Thyroid gland (tissue), 4 donors: ENCODE measurements at regions not wholly inside any gene's neighbourhood (a gene's known extent, or its start where the extent isn't known, plus 50 kb on each side); places are given as distances from the start of the nearest gene placed in this dataset.

Experiments
- DNase-seq, 2 donors: peaks; one replicate each; pipeline ENCODE4 v3.0.0-alpha.2; 2019
- H3K27ac ChIP-seq, 3 donors: fragments of 200-600 bp; sonication (generic); 1 replicate in 2 of 3; 2 replicates in 1 of 3; pipeline ENCODE4 v1.5.1; 2016 to 2019; ENCODE audit warnings: mild to moderate bottlenecking in 1 of 3, moderate library complexity in 1 of 3
- H3K27me3 ChIP-seq: fragments of 200-600 bp; sonication (generic); one replicate; pipeline ENCODE4 v1.5.1; 2019
- H3K36me3 ChIP-seq, 2 donors: fragments of 200-600 bp; sonication (generic); one replicate each; pipeline ENCODE4 v1.5.1; 2016 to 2019
- H3K4me1 ChIP-seq, 2 donors: fragments of 200-600 bp; sonication (generic); one replicate each; pipeline ENCODE4 v1.5.1; 2017 to 2019
- H3K4me3 ChIP-seq, 3 donors: fragments of 200-600 bp; sonication (generic); replicated peaks in 1 of 3; 1 replicate in 2 of 3; 2 replicates in 1 of 3; pipeline ENCODE4 v1.5.1; 2016; ENCODE audit warnings: mild to moderate bottlenecking in 1 of 3
- H3K9me3 ChIP-seq: fragments of 200-600 bp; sonication (generic); one replicate; pipeline ENCODE4 v1.5.1; 2017
- POLR2A ChIP-seq, 2 donors: fragments of 450-650 bp; IDR thresholded peaks; one replicate each; pipeline ENCODE4 v1.6.1; 2017; ENCODE audit warnings: antibody characterized with exemption in 2 of 2, mild to moderate bottlenecking in 2 of 2, moderate library complexity in 1 of 2
- WGBS, 2 donors: methylation state at CpG; one replicate each; pipeline ENCODE4 v1.1.5; 2017; 5-methylcytosine and 5-hydroxymethylcytosine counted together
- intact Hi-C: fragments of 100-400 bp; cut with DNase I; formaldehyde crosslinking; loops from one replicate; pipeline ENCODE4 v1.15.1; 2023
- TF ChIP-seq, protein P1 (sequence below), 6 experiments: fragments of 200-600 bp in 3 of 6; fragments of 450-650 bp in 3 of 6; sonication (generic) in 3 of 6; IDR thresholded peaks; one replicate each; pipeline ENCODE4 v1.5.1; 2016 to 2019; ENCODE audit warnings: antibody characterized with exemption in 6 of 6, mild to moderate bottlenecking in 2 of 6, inconsistent platforms in 1 of 6, moderate library complexity in 1 of 6

- H3K4me1 ChIP-seq, result no peaks in the 10 kb centered on the region
- H3K4me3 ChIP-seq, result no peak overlapping the region
- H3K36me3 ChIP-seq, result no peaks in the 10 kb centered on the region
- TF ChIP-seq POLR2A (IDR thresholded peaks at IDR 0.05), result no peak
- TF ChIP-seq, protein P1, sequence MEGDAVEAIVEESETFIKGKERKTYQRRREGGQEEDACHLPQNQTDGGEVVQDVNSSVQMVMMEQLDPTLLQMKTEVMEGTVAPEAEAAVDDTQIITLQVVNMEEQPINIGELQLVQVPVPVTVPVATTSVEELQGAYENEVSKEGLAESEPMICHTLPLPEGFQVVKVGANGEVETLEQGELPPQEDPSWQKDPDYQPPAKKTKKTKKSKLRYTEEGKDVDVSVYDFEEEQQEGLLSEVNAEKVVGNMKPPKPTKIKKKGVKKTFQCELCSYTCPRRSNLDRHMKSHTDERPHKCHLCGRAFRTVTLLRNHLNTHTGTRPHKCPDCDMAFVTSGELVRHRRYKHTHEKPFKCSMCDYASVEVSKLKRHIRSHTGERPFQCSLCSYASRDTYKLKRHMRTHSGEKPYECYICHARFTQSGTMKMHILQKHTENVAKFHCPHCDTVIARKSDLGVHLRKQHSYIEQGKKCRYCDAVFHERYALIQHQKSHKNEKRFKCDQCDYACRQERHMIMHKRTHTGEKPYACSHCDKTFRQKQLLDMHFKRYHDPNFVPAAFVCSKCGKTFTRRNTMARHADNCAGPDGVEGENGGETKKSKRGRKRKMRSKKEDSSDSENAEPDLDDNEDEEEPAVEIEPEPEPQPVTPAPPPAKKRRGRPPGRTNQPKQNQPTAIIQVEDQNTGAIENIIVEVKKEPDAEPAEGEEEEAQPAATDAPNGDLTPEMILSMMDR (IDR thresholded peaks at IDR 0.05), result no peak
- H3K9me3 ChIP-seq, result no peaks in the 10 kb centered on the region
- H3K27me3 ChIP-seq, result no peaks in the 10 kb centered on the region
- WGBS, 2 donors, result 91 to 93% methylated on average over 6 of the region's 6 CpGs
- no peak overlapping the region for H3K27ac ChIP-seq
- intact Hi-C loops, result no loop called here
- DNase-seq, result no peak
Measured at GRCh38 chr2:176592216-176592615, 323.0 kb downstream of the MTX2 start.

GRCh38 chr2:176595986-176596385 is 326.7 kb downstream of the MTX2 start:
- no peaks in the 10 kb centered on the region for H3K36me3 ChIP-seq
- no peaks in the 10 kb centered on the region for H3K4me1 ChIP-seq
- intact Hi-C loops, result no loop called here
- TF ChIP-seq, protein P1 (IDR thresholded peaks at IDR 0.05), result no peak
- TF ChIP-seq POLR2A (IDR thresholded peaks at IDR 0.05), result no peak
- H3K9me3 ChIP-seq, result no peaks in the 10 kb centered on the region
- H3K27me3 ChIP-seq, result no peaks in the 10 kb centered on the region
- H3K4me3 ChIP-seq, result no peak overlapping the region
- no peak overlapping the region for H3K27ac ChIP-seq
- 39 to 44% methylated on average over 3 of the region's 3 CpGs for WGBS, 2 donors
- DNase-seq, result no peak

- no peaks in the 10 kb centered on the region for H3K4me1 ChIP-seq
- no peak overlapping the region for H3K27ac ChIP-seq
- TF ChIP-seq, protein P1 (IDR thresholded peaks at IDR 0.05), result no peak
- no peak for TF ChIP-seq POLR2A (IDR thresholded peaks at IDR 0.05)
- no peak for DNase-seq
- 91% methylated on average over 1 of the region's 1 CpG for WGBS, 2 donors
- H3K4me3 ChIP-seq, result no peak overlapping the region
- H3K9me3 ChIP-seq, result no peaks in the 10 kb centered on the region
- no peaks in the 10 kb centered on the region for H3K36me3 ChIP-seq
- H3K27me3 ChIP-seq, result no peaks in the 10 kb centered on the region
- intact Hi-C loops, result no loop called here
Measured at GRCh38 chr2:176597916-176598315, 328.7 kb downstream of the MTX2 start.

GRCh38 chr2:176598351-176598750 is 329.1 kb downstream of the MTX2 start:
- Histone ChIP-seq H3K27ac (no peak overlapping the region), H3K36me3 (no peaks in the 10 kb centered on the region), H3K4me1 (no peaks in the 10 kb centered on the region), H3K27me3 (no peaks in the 10 kb centered on the region), H3K9me3 (no peaks in the 10 kb centered on the region), H3K4me3 (no peak overlapping the region)
- TF ChIP-seq, protein P1 (IDR thresholded peaks at IDR 0.05), result no peak
- no peak for TF ChIP-seq POLR2A (IDR thresholded peaks at IDR 0.05)
- 78 to 87% methylated on average over 2 of the region's 2 CpGs for WGBS, 2 donors
- intact Hi-C loops, result no loop called here
- DNase-seq, result no peak

GRCh38 chr2:176599796-176600485 is 330.7 kb downstream of the MTX2 start:
- no peak overlapping the region for H3K4me3 ChIP-seq
- no peaks in the 10 kb centered on the region for H3K4me1 ChIP-seq
- no peaks in the 10 kb centered on the region for H3K9me3 ChIP-seq
- DNase-seq, result no peak
- no peaks in the 10 kb centered on the region for H3K27me3 ChIP-seq
- intact Hi-C loops, result no loop called here
- WGBS, 2 donors, result 88 to 89% methylated on average over 10 of the region's 10 CpGs
- H3K36me3 ChIP-seq, result no peaks in the 10 kb centered on the region
- TF ChIP-seq, protein P1 (IDR thresholded peaks at IDR 0.05), result no peak
- TF ChIP-seq POLR2A (IDR thresholded peaks at IDR 0.05), result no peak
- no peak overlapping the region for H3K27ac ChIP-seq
